HG03565 (cell line): ENCODE measurements at regions not wholly inside any gene's neighbourhood (a gene's known extent, or its start where the extent isn't known, plus 50 kb on each side); places are given as distances from the start of the nearest gene placed in this dataset.

Experiments
- ATAC-seq: cut with Tn5 transposase; IDR thresholded peaks from one replicate; pipeline ENCODE4 v1.9.1; 2021; ENCODE audit warnings: mild to moderate bottlenecking, moderate library complexity; ENCODE audit not compliant: unreplicated experiment

- no peak for ATAC-seq
Observed at GRCh38 chr18:76771192-76771799, 51.1 kb upstream of the ZNF236 start.

GRCh38 chr18:76767954-76768353, 54.4 kb upstream of the ZNF236 start:
- no peak for ATAC-seq

GRCh38 chr18:76766429-76766828, 55.9 kb upstream of the ZNF236 start:
- no peak for ATAC-seq

DNA sequence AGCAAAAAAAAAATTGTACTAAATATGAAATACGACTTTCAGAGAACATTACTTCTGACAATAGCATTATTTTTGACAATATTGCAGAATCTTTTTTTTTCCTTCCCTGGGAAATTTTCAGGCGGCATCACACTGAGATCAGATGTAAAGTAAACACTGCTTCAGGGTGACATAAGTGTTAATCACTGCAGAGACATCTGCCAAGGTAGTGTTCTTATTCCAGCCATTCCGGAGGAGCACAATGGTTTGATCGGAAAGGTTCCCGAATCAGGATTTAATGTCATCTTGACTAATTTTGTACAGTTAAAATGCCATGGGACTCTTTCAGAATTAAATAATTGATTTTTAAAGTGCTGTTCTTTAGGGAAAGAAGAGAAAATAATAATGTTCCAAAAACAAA, 56.7 kb upstream of the ZNF236 start:
- ATAC-seq = no peak

GRCh38 chr18:76764291-76764901, 58.0 kb upstream of the ZNF236 start:
- ATAC-seq = no peak

- no peak for ATAC-seq
Observed at GRCh38 chr18:76759056-76759455, 63.3 kb upstream of the ZNF236 start.

GRCh38 chr18:76757925-76758324, 64.4 kb upstream of the ZNF236 start:
- no peak for ATAC-seq

GRCh38 chr18:76757335-76757734, 65.0 kb upstream of the ZNF236 start:
- no peak for ATAC-seq

GRCh38 chr18:76756531-76757253, 65.7 kb upstream of the ZNF236 start:
- no peak for ATAC-seq

- no peak for ATAC-seq
Observed at GRCh38 chr18:76754351-76754750, 68.0 kb upstream of the ZNF236 start.

DNA sequence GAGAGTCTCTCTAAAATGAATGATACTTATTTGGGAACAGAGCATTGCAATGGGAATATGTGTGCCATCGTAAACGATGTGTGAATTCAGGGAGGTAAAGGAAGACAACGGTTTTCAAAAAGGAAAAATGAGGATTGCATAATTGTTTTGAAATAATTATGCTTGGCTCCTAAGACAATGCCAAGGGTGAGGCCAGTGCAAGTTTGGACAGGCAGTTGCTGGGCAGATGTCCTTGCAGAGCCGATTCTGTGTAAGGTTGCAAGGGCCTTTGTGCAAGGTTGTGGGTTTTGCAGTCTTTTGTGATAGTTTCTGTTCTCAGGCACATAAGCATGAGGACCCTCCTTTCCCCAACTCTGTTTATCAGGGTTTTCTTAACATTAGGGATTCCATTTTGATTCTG, 70.0 kb upstream of the ZNF236 start:
- ATAC-seq = no peak

DNA sequence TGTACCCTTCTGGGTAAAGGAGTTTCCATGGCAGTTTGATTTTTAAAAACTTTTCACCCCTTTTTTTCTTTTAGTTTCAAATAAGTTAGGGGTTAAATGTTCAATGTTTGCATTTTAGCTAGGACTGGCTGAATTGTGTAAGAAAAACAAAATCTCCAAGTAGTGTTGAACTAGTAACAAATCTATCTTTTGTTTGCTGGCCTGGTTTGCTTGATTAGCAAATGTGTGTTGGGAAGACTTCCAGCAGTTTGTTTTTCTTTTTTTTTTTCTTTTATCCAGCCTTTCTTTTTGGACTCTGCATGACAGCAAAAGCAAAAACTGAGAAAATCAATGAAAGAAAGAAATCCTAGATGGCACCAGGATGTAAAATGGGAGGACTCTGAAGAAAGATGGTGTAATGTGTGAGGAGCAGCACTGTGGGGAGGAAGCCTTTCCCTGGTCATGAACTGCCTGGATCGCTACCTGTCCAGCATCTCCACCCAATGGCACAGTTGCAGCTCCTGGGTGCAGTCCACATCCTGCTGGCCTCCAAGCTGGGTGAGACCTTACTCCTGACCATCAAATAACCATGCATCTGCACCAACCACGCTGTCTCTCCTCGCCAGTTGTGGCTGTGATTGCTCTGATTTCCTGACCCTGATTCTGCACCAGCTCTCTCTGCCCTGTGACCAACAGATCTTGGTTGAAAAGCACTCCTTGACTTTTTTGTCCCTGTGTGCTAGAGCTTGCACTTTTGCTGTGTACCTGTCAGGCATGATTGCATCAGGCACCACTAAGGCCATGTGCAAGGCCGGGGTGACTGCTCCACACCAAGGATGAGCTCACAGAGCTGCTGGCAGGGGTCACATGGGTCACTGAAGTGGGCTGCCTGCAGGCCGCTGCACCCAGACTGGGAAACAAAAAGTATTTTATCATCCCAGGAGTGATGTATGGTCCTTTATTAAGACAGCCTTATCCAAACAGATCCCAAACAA, 71.2 kb upstream of the ZNF236 start:
- no peak for ATAC-seq

DNA sequence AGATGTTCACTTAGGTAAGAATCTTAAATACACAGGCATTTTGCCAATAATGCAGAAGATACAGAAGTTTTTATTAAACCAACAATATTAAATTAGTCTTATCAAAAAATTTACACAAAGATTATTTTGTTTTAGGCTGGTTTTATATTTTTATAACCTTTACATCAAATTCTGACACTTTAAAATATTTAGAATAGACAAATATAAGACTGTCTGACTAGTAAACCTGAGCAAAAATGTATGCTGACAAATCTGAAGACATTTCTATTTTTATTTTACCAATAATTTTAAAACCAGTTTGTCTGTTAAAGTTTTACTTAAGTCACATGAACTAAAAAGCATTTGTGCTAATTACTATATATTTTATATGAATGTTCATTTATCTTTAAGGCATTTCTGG, 72.1 kb upstream of the ZNF236 start:
- ATAC-seq = no peak

DNA sequence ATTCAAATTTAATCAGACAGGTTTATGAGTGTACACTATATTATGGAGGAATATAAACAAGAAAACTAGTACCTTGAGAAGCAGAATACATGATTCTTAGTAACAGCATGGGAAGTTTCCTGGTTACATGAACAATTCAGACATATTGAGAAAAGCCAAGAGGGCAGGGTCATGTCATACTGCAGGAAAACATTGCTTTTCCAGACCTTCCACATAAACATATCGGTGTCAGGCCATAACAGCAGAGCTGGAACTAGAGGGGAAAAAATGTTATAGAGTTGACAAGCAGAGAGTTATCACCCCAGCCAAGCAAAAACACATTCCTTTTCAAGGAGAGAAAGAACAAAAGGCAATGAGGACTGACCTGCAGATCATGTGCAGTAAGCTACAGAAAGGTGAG, 74.7 kb upstream of the ZNF236 start:
- no peak for ATAC-seq

- ATAC-seq = no peak
Observed at GRCh38 chr18:76741346-76741745, 81.0 kb upstream of the ZNF236 start.

DNA sequence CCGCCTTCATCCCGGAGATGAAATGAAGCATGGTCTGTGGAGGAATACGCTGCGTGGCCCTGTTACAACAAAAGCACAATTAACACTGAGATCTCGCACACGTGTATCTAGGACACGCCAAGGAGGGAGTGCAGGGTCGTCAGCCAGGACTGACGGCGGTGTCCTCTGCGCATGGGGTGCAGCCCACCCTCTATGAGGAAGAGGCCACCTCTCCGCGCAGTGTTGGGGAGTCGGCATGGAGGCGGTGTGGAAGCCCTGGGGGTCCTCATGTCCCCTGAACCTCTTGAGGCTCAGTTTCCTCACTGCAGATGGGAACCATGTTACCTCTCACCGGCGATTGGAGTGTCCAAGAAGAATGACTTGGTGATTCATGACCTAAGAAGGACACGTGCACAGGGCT, 86.0 kb upstream of the ZNF236 start:
- ATAC-seq = no peak

DNA sequence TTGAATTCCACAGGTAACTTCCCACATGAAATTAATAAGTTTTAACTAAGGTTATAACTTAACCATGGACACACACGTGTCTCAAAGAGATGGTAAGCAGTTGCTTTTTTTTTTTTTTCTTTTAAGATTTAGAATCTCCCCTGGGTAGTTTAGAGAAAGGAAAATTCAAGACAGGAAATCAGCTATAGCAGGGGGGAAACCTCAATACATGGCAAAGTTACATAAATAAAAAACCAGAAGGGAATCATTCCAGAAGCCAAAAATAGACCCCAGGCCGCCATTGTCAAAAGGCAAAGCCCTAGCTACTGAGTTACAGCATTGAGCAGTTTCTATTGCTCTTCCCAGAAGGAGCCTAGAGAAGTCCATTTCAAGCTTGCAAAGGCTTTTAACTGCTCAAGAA, 91.5 kb upstream of the ZNF236 start:
- ATAC-seq = no peak

DNA sequence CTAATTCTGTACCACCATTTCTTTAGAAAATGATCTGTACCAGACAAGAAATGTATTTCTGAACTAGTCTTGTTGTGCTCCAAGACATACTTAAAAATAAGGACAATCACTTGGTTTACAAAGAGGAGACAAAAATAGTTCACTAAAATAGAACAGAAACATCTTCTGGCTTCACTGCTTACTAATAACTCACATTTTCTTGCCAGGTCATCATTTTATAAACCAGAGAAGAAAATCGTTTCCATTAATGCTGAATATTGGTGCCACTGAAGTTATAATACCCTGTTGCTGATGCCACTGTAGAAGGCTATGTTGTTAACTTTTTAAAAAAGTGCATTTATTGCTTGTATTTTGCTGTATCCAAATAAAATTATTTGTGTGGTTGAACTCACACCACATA, 94.8 kb upstream of the ZNF236 start:
- ATAC-seq = no peak

DNA sequence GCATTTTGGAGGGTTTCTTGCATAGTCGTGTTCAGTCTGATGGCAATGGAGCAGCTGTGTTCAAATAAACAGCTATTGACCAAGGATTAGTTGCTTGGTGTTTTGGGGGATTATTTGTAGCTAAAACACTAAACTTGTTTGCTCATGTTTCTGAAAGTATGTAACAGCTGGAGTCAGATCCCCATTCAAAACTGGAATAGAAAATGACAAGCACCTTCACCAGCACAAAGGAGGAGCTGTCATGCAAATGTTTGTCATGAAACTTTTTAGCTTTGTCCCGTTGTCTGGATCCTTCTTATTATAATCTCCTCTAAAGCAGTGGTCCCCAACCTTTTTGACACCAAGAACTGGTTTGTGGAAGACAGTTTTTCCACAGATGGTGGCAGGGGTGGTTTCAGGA, 96.9 kb upstream of the ZNF236 start:
- ATAC-seq = no peak

DNA sequence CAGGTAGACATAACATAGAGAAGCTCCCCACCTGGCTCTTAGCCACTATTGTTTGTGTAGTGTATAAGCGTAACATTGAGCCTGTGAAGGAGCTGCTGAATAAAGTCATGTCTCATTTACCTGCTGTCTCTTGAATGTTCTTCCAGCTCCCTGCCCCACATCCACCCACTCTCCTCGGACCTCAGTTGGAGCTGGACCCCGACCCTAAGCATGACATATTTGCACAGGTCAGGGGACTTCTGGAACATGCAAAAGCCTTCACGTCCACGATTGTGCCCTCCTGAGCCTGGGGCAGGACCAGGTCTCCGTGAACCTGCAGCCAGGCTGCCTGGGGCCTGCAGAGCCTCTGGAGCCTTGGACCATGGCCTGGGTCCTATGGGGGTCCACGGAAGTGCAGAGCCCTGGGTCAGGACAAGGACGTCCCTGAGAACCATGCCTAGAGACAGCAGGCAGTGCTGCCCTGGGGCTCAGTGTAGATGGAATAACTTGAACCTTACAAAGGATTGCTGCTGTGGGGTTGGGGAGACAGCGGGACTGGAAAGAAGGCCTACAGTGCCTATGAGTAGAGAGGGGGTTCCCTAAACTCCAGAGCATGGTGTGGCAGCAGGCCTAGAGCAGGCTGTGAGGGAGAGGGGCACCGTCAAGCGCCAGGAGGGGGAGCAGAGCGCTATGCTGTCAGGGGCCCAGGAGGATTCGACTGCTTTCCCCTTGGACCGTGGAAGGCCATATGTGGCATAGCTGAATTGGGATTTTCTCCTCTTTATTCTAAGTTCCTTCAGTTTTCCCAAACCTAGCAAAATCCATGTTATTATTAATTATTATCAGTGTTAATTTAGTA, 99.9 kb upstream of the ZNF236 start:
- no peak for ATAC-seq
